Fibroblast of skin of abdomen (primary cell): ENCODE measurements at regions not wholly inside any gene's neighbourhood (a gene's known extent, or its start where the extent isn't known, plus 50 kb on each side); places are given as distances from the start of the nearest gene placed in this dataset.
"Not testable (repeated sequence)": the region's sequence is repeated elsewhere in the genome, so short reads cannot be mapped to it uniquely, and the experiment has no call there.

Source experiments
- DNase-seq: peaks from one replicate; pipeline ENCODE4 v3.0.0-alpha.2; 2013

GRCh38 chr22:45061332-45061731 is 51.5 kb upstream of the PHF21B start:
- DNase-seq, result no peak

DNA sequence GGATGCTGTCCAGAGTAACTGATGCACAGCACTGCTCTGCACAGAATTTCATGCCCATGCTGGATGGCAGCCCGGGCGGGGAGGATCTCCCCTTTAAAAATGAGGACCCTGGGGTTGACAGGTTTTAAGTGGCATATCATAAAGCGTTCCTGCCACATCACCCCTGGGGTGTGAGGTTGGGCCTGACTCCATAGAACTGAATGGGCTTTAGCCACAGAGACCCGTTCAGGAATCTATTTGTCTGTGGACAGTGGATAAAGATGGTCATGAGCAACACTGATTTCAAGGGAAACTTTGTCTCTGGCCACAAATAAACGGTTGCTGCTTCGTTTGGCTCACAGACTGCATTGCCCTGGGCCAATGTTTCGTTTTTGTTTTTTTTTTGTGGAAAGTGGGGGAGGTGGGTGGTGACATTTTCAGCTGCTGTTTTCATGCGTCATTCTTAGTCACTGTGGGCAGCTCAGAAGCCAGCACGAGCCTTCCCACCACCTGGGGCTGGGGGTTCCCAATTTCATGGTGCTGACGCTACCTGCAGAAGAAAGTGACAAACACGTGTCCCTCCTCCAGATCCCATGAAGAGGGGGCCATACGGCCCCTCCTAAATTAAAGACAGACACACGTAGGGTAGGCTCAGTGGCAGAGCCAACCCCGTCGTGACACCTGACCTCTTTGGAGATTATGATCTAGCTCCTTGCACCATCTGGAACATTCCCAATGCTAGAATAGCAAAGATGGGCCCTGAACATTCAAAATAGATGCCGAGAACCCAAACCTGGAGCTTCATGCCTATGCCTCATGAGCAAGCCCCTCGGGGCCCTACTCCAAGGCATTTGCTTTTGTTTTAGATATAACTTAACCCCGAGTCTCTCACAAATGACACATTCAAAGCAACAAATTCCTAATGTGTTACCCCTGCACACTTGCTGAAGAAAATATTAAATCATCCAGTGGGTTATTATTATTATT is 54.8 kb upstream of the PHF21B start:
- DNase-seq, result peak; percentile 58

GRCh38 chr22:45065726-45066125 is 55.9 kb upstream of the PHF21B start:
- no peak for DNase-seq

- DNase-seq, result no peak
Observed at GRCh38 chr22:45067731-45068130, 57.9 kb upstream of the PHF21B start.

DNA sequence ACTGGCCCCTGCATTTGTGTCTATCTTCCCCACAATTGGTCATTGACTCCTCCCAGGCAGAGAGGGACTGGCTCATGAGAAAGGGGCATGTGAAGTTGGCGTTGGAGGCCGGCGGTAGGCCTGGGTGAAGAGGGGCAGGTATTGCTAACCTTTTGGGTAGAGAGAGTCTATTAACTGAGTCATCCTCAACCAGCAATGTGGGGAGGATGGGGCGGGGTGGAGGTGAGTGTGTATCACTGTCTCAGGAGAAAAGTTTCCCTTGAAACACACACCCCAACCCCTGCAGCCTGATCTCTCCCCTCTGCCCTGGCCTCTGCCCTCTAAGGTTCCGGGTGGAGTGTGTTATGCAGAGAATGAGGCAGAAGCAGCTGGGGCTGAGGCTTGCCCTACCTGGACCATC is 60.1 kb upstream of the PHF21B start:
- no peak for DNase-seq

- no peak for DNase-seq
Observed at GRCh38 chr22:45071618-45072017, 61.8 kb upstream of the PHF21B start.

DNA sequence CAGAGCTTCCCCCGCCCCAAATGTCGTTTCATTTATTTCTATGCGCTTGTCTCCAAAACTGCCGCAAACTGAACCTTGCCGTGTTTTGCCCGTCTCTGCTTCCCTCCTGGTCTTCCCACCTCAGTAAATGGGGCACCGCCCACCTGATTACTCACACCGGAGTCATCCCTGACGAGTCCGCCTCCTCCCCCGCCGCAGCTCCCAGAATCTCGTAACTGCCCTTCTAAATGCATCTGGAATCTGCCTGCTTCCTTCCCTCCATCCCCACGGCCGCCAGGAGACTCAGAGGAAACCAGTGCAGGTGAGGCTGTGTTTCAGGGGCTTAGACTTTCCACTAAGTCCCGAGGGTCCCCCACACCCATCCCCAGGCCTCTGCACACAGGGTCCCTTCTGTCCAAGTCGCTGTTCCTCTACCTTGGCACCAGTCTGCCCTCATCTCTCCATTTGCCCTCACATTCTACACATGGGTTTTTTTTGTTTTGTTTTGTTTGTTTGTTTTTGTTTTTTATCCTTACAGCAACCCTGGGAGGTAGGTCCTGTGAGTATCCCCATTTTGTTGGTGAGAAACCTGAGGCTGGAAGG is 62.6 kb upstream of the PHF21B start:
- DNase-seq, result peak; percentile 72

DNA sequence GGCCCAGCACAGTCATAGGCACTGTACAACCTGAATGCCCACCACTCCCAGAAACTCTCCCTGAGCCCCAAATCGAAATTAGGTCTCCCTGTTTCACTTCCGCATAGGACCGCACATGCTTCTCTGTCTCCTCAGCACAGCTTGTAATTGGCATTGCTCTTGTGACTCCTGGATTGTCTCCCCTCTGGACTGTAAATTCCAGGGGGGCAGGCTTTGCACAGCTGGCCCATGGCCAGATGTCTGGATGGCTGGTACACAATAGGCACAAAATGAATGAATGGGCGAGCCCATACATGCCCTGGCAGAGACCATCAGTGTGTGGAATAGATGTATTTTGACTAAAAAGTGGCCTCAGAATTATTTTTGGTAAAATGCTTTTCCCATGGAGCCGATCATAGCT is 63.3 kb upstream of the PHF21B start:
- DNase-seq, result no peak

GRCh38 chr22:45077286-45077685 is 67.5 kb upstream of the PHF21B start:
- no peak for DNase-seq

DNA sequence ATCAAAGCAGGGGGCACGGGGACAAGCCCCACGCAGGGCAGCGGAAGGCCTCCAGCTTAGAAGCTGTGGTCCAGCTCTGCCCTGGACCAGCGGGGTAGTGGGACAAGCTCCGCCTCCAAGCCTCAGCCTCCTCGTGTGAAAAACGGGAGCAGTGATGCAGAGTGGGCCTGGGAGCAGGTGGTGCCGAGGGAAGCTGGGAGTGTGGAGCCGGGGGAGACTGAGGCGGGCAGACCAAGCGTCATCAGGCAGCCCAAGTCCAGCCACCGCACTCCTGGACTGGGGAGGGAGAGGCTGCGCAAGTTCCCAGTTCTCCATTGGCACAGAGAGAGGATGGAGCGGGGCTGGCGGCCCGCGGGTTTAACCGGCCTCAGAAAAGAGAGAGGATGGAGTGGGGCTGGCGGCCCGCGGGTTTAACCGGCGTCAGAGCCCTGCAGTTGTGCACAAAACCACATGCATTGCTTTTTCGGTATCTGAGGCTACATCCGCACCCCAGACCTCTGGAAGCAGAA is 68.1 kb upstream of the PHF21B start:
- no peak for DNase-seq

GRCh38 chr22:45082795-45083194 is 73.0 kb upstream of the PHF21B start:
- DNase-seq, result peak; percentile 7

DNA sequence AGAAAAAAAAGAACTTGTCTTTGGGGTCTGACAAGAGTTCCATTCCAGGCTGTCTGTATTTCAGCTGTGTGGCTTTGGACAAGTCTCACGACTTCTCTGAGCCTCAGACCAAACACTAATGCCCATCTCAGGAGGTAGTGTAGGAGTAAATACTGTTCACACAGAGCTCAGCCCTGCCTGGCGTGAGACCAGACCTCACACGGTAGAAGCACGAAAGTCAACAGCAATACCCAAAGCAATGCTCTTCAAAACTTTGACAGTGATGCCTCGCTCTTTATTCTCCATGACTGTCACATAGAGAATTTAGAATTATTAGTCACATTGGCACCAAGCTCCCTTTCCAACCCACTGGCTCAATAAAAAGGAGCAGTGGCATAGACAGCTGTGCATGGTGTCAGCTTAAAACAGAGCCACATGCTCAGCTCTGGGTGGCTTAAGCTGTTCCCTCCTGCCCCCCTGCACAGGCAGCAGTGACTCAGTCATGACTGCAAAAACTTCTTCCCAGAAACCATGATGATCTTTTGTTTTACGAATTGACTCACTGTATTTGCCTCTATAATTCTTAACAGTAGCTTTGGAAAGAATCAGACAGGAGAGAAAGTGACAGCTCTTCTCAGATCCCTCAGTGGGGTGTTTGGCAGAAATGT is 74.0 kb upstream of the PHF21B start:
- DNase-seq, result peak; percentile 81

- DNase-seq, result no peak
Observed at GRCh38 chr22:45084400-45084920, 74.7 kb upstream of the PHF21B start.

DNA sequence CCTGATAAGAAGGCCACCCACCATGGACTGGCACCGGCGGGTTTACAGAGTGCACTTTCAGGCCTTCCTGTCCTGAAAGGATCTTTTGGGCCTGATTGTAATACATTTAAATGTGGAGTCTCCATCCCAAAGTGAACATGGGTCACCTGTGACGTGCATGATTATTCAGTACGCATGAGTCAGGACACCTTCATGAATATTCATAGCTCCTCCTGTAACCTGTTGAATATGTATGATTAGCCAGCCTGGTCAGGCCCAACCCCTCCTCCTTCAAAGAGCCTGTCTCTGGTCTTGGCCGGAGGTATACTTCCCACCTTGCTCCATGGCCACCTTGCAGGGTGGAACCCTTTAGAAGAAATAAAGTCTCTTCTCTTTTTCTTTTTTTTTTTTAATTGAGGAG is 75.9 kb upstream of the NUP50 start:
- DNase-seq, result no peak

GRCh38 chr22:45088576-45088975 is 75.1 kb upstream of the NUP50 start:
- no peak for DNase-seq

DNA sequence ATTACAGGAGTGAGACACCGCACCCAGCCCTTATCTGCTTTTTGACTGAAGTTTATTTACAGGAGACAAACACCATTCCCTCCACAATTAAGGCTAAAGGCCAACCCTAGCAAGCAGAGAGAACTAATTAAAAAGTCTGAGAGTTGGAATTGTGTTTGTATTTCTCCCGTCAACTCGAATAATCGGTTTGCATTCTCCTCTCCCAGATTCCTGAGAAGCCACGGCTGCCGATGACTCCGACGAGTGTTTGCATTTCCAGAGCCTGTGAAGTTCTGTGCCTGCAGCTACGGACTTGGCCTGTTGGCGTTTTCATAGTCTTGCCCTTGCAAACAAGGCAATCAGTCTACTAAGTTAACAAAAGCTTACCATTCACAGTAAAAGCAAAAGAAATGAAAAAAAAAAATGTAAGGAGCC is 73.2 kb upstream of the NUP50 start:
- peak; percentile 36 for DNase-seq

DNA sequence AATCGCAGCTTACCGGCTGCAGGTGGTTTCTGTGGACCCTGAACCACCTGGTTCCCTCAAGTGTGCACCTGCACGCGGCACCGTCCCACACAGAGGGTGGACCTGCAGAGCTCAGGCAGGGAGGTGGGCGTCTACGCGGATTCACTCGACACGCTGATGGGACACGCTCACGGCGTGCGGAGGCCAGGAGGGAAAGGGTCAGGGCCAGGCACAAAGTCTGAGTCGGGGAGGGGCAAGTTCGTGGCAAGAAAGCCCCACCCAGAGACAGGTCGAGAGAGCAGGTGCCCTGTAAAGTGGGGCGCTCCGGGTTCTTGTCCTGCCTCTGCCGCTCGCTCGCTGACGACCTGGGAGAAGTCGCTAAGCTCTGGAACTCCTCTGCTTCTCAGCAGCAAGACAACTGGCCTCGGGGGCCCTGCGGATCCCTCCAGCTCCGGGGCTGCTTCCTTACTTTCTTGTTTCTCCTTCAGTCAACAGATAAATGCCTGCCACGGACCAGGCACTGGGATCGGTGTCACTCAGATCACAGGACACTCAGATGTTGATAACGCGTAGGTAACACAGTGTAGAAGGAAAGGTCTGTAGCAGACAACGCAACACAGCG is 72.4 kb upstream of the NUP50 start:
- no peak for DNase-seq

GRCh38 chr22:45091875-45092274 is 71.8 kb upstream of the NUP50 start:
- not testable (repeated sequence) for DNase-seq

DNA sequence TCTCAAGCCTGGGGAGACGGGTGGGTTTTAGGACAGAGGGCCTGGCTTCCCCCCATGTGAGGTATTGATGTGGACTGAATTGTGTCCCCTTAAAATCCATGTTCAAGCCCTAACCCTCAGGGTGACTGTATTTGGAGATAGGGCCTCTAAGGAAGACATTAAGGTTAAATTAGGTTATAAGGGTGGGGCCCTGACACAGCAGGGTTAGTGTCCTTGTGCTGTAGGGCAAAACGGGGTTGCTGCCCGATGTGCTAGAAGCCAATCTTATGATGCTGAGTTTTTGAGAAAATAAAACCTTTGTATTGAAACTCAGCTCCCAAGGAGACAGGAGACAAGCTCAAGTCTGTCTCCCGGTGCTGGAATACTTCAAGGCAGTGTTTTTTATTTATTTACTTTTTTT is 71.1 kb upstream of the NUP50 start:
- no peak for DNase-seq

GRCh38 chr22:45093609-45094008 is 70.1 kb upstream of the NUP50 start:
- no peak for DNase-seq

DNA sequence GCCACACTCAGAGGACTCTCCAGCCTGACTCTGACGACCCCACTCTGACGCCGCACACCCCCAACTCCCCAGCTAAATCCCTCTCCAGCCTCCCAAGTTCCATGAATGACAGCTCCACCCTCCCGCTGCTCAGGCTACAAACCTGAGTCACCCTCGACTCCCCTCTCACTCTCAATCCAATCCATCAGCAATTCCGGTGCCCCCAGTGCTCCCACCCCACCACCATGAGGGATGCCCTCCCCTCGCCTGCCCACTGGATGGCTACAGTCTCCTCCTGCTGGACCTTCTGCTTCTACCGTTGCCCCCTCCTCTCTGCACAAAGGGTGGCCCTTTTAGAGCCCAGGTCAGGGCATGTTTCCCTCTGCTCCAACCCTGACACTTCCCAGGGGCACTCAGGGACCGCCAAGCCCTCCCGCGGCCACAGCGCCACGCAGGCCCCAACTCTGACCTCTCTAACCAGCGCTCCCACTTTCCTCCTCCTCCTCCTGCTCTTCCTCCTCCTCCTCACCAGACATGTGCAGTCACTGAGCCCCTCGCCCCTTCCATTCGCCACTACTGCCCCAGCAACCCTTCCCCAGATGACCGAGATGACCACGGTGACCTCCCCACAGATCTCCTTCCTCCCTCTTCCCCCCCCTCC is 69.5 kb upstream of the NUP50 start:
- no peak for DNase-seq

DNA sequence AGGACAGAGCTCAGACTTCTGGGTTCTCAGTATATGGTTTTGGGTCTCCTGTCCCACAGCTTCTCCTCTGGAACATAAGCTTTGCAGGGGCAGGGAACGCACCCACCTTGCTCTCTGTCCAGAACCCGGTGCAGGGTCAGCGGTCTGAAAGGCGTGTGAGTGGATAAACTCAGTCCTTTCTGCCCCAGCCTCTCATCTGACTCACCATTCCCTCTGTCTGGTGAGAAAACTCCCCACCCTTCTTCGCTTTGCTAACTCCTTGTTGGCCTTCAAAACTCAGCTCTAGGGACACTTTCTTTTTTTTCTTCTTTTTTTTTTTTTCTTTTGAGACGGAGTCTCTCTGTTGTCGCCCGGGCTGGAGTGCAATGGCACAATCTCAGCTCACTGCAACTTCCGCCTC is 68.9 kb upstream of the NUP50 start:
- no peak for DNase-seq
